Ectodermal cell (in vitro differentiated cells): ENCODE measurements at regions not wholly inside any gene's neighbourhood (a gene's known extent, or its start where the extent isn't known, plus 50 kb on each side); places are given as distances from the start of the nearest gene placed in this dataset.

Experiments
- H3K27ac ChIP-seq: 2 replicates; pipeline ENCODE4 v1.7.0; 2013; ENCODE audit warnings: mild to moderate bottlenecking, low read depth, low read length; ENCODE audit not compliant: insufficient read depth, poor library complexity, severe bottlenecking
- H3K27me3 ChIP-seq: 2 replicates; pipeline ENCODE4 v1.7.0; 2013; ENCODE audit warnings: mild to moderate bottlenecking, low read length; ENCODE audit not compliant: insufficient read depth, control insufficient read depth, poor library complexity, severe bottlenecking
- H3K36me3 ChIP-seq: one replicate; pipeline ENCODE4 v1.7.0; 2013; ENCODE audit warnings: low read length; ENCODE audit not compliant: control insufficient read depth, insufficient read depth
- H3K4me1 ChIP-seq: one replicate; pipeline ENCODE4 v1.7.0; 2013; ENCODE audit warnings: low read length; ENCODE audit not compliant: control insufficient read depth, insufficient read depth
- H3K4me3 ChIP-seq: 2 replicates; pipeline ENCODE4 v1.7.0; 2013; ENCODE audit warnings: low read depth, low read length, control low read depth; ENCODE audit not compliant: insufficient read depth
- H3K9me3 ChIP-seq: 2 replicates; pipeline ENCODE4 v1.7.0; 2013; ENCODE audit warnings: mild to moderate bottlenecking, low read length, moderate library complexity; ENCODE audit not compliant: control insufficient read depth
- WGBS, 2 experiments: methylation state at CpG; one replicate each; pipeline ENCODE4 v1.1.7; 2013; ENCODE audit warnings: missing lambda C conversion rate in 2 of 2; 5-methylcytosine and 5-hydroxymethylcytosine counted together

DNA sequence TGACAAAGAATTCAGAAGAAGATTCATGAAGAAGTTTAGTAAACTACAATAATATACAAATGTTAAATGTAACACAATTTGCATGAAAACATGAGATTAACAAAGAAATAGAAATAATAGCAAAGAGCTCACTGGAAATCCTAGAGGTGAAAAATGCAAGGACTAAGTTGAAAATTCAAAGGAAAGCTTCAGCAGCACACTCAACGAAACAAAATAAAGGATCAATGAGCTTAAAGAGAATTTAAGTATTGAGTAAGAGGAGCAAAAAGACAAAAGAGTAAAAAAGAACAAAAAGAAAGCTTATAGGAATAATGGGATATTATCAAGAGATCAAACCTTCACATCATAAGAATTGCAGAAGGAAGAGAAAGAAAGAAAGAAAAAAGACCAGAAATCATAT is 583.8 kb upstream of the NECTIN3 start:
- H3K36me3 ChIP-seq, result no peaks in the 10 kb centered on the region
- H3K27ac ChIP-seq, result no peak overlapping the region
- no peaks in the 10 kb centered on the region for H3K4me1 ChIP-seq
- H3K9me3 ChIP-seq, result no peaks in the 10 kb centered on the region
- H3K27me3 ChIP-seq, result no peaks in the 10 kb centered on the region
- 100% methylated on average over 1 of the region's 1 CpG for WGBS, 2 experiments
- no peak overlapping the region for H3K4me3 ChIP-seq

DNA sequence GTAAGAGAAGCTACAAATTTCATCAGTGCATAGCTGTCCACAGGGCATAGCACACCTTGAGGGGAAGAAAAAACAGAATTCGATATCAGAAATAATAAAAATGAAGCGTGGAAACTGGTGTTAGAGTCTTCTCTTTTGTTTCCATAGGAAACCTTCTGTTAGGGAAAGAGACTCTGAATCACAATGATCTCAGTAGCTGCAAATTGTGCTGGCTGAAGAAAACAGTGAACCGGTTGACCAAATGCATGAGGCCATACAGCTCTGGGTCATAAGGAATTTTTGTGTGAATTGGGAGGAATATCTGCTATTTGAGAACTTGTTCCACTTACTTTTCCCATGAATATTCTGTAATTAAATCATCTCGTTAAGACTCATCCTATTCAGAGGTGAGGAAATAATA is 580.2 kb upstream of the NECTIN3 start:
- Histone ChIP-seq H3K9me3 (no peaks in the 10 kb centered on the region), H3K4me1 (no peaks in the 10 kb centered on the region), H3K27ac (no peak overlapping the region), H3K27me3 (no peaks in the 10 kb centered on the region), H3K36me3 (no peaks in the 10 kb centered on the region), H3K4me3 (no peak overlapping the region)
- WGBS, 2 experiments, result 53 to 62% methylated on average over 3 of the region's 4 CpGs

DNA sequence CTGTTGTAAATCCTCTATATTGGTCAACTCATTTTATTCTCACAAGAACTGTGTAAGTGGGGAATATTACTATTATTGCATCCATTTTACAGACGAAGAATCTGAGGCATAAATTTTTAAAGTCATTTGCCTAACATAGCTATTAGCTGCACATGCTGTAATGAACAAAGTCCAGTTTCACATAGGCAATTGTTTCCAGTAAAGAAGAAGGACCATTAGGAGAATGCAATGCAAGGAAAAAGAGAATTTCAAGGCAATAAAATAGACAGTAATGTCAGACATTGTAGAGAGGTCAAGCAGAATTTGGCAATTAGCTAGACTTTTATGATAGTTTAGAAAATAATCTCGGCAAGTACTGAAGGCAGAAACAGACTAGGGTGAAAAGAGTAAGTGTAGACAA is 578.7 kb upstream of the NECTIN3 start:
- Histone ChIP-seq H3K27me3 (no peaks in the 10 kb centered on the region), H3K27ac (no peak overlapping the region), H3K36me3 (no peaks in the 10 kb centered on the region), H3K4me1 (no peaks in the 10 kb centered on the region), H3K9me3 (no peaks in the 10 kb centered on the region), H3K4me3 (no peak overlapping the region)
- WGBS, 2 experiments, result 90% methylated on average over 1 to 2 of the region's 2 CpGs

DNA sequence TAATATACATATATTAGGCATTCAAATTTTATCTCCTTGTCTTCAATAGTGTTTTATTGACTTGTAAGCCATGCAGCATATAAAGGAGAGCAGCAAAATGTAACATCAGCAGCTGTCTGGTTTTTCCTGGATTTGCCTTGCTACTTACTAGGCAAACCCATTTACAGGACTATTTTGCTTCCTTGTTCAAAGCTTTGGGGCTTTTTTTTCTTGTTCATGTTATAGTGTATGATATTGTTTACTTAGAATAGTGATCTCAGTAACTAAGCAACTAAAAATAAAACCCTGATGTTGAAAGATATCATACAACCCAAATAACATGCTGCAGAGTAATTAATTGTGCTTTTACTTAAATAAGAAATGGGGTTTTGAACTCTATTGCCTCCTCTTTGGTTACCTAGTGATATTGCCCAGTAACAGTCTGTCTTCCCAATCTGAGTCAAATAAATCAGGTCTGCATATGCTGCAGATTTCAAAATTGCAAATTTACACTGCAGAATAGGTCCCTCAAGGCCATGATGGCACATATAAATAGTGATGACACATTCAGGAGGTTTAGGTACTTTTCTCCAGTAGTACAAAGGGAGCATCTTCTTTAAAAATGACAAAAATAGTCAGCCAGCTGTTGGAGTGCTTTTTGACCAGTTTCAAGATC is 578.1 kb upstream of the NECTIN3 start:
- no peak overlapping the region for H3K27ac ChIP-seq
- no peaks in the 10 kb centered on the region for H3K27me3 ChIP-seq
- H3K4me1 ChIP-seq, result no peaks in the 10 kb centered on the region
- H3K9me3 ChIP-seq, result no peaks in the 10 kb centered on the region
- H3K36me3 ChIP-seq, result no peaks in the 10 kb centered on the region
- no peak overlapping the region for H3K4me3 ChIP-seq

DNA sequence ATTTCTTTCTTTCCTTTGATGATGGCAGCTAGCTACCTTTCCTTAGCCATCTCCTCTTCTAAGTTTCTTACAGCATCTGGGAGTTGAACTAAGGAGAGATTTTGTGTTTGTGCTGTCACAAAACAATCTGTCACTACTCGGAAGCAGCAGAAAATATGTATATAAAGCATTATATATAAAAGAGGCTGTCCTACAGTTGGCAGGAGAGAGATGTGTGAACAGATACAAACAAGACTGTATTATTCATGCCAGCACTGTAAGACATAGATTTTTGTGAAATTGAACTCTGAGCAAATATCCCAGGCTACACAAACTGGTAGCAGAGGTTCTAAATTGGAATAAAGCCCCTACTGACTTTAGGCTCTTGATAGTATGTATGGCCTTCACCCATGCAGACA is 577.5 kb upstream of the NECTIN3 start:
- no peaks in the 10 kb centered on the region for H3K4me1 ChIP-seq
- no peaks in the 10 kb centered on the region for H3K36me3 ChIP-seq
- no peak overlapping the region for H3K4me3 ChIP-seq
- H3K27me3 ChIP-seq, result no peaks in the 10 kb centered on the region
- no CpG with 5 or more reads among the region's 1 CpG for WGBS, 2 experiments
- no peaks in the 10 kb centered on the region for H3K9me3 ChIP-seq
- H3K27ac ChIP-seq, result no peak overlapping the region

DNA sequence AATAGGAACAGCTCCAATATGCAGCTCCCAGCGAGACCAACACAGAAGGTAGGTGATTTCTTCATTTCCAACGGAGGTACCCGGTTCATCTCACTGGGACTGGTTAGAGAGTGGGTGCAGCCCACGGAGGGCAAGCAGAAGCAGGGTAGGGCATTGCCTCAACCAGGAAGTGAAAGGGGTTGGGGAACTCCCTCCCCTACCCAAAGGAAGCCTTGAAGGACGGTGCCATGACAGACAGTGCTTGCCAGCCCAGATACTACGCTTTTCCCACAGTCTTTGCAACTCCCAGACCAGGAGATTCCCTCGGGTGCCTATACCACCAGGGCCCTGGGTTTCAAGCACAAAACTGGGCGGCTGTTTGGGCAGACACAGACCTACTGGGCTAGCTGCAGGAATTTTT is 576.9 kb upstream of the NECTIN3 start:
- no peak overlapping the region for H3K4me3 ChIP-seq

DNA sequence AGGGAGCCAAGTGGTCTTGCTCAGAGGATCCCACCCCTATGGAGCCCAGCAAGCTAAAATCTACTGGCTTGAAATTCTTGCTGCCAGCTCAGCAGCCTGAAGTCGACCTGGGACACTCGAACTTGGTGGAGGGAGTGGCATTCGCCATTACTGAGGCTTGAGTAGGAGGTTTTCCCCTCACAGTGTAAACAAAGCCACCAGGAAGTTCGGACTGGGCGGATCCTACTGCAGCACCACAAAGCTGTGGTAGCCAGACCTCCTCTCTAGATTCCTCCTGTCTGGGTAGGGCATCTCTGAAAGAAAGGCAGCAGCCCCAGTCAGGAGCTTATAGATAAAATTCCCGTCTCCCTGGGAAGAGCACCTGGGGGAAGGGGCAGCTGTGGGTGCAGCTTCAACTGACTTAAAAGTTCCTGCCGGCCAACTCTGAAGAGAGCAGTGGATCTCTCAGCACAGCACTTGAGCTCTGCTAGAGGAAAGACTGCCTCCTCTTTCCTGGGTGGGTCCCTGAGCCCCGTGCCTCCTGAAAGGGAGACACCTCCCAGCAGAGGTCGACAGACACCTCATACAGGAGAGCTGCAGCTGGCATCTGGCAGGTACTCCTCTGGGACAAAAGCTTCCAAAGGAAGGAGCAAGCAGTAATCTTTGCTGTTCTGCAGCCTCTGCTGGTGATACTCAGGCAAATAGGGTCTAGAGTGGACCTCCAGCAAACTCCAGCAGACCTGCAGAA is 576.3 kb upstream of the NECTIN3 start:
- no peaks in the 10 kb centered on the region for H3K27me3 ChIP-seq
- no peak overlapping the region for H3K4me3 ChIP-seq
- WGBS, 2 experiments, result 86 to 90% methylated on average over 9 of the region's 9 CpGs

More for the DNA sequence above, 576.9 kb upstream of the NECTIN3 start:
- Histone ChIP-seq H3K36me3 (no peaks in the 10 kb centered on the region), H3K4me1 (no peaks in the 10 kb centered on the region), H3K27me3 (no peaks in the 10 kb centered on the region), H3K9me3 (no peaks in the 10 kb centered on the region), H3K27ac (no peak overlapping the region)
- WGBS, 2 experiments, result 93 to 94% methylated on average over 8 of the region's 8 CpGs

DNA sequence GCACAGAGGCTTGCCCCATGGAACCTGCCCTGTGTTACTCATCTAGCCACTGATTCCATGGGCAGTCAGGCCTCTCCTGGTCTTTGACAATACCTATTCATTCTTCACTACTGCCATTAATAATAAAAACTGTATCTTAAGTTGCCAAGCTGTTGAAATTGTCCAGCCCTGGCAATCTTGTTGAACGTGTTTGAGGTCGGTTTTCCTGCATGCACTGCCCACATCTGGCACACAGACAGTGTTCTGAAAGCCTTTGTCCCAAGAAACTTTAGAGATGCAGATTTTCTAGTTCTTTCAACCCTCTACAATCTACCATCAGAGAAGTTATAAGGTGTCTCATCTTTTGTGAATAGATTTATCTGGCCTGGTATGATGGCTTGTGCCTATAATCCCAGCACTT is 567.2 kb upstream of the NECTIN3 start:
- 87 to 92% methylated on average over 2 of the region's 2 CpGs for WGBS, 2 experiments
- H3K27ac ChIP-seq, result no peak overlapping the region
- no peaks in the 10 kb centered on the region for H3K4me1 ChIP-seq
- H3K4me3 ChIP-seq, result no peak overlapping the region
- no peaks in the 10 kb centered on the region for H3K36me3 ChIP-seq
- no peaks in the 10 kb centered on the region for H3K27me3 ChIP-seq
- no peaks in the 10 kb centered on the region for H3K9me3 ChIP-seq

More for the DNA sequence above, 576.3 kb upstream of the NECTIN3 start:
- H3K27ac ChIP-seq, result no peak overlapping the region
- no peaks in the 10 kb centered on the region for H3K4me1 ChIP-seq
- H3K36me3 ChIP-seq, result no peaks in the 10 kb centered on the region
- no peaks in the 10 kb centered on the region for H3K9me3 ChIP-seq

DNA sequence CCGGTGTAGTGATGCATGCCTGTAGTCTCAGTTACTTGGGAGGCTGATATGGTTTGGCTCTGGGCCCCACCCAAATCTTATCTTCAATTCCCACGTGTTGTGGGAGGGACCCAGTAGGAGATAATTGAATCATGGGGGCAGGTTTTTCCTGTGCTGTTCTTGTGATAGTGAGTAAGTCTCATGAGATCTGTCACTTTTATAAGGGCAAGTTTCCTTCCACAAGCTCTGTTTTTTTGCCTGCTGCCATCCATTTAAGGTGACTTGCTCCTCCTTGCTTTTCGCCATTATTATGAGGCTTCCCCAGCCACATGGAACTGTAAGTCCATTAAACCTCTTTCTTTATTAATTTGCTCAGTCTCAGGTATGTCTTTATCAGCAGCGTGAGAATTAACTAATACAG is 566.7 kb upstream of the NECTIN3 start:
- Histone ChIP-seq H3K4me1 (no peaks in the 10 kb centered on the region), H3K36me3 (no peaks in the 10 kb centered on the region), H3K4me3 (no peak overlapping the region), H3K9me3 (no peaks in the 10 kb centered on the region), H3K27ac (no peak overlapping the region), H3K27me3 (no peaks in the 10 kb centered on the region)
- WGBS, 2 experiments, result 87 to 93% methylated on average over 3 to 4 of the region's 4 CpGs

DNA sequence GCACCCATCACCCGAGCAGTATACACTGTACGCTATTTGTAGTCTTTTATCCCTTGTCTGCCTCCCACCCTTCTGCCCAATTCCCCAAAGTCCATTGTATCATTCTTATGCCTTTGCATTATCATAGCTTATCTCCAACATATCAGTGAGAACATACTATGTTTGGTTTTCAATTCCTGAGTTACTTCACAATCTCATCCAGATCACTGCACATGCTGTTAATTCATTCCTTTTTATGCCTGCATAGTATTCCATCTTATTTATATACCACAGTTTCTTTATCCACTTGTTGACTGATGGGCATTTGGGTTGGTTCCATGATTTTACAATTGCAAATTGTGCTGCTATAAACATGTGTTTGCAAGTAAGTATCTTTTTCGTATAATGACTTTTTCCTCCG is 564.7 kb upstream of the NECTIN3 start:
- WGBS, 2 experiments, result 93 to 95% methylated on average over 4 of the region's 4 CpGs

More for the DNA sequence above, 564.7 kb upstream of the NECTIN3 start:
- Histone ChIP-seq H3K4me1 (no peaks in the 10 kb centered on the region), H3K4me3 (no peak overlapping the region), H3K27me3 (no peaks in the 10 kb centered on the region), H3K27ac (no peak overlapping the region), H3K36me3 (no peaks in the 10 kb centered on the region), H3K9me3 (no peaks in the 10 kb centered on the region)
